ENCODE measurements at regions not wholly inside any gene's neighbourhood (a gene's known extent, or its start where the extent isn't known, plus 50 kb on each side); places are given as distances from the start of the nearest gene placed in this dataset.

DNA sequence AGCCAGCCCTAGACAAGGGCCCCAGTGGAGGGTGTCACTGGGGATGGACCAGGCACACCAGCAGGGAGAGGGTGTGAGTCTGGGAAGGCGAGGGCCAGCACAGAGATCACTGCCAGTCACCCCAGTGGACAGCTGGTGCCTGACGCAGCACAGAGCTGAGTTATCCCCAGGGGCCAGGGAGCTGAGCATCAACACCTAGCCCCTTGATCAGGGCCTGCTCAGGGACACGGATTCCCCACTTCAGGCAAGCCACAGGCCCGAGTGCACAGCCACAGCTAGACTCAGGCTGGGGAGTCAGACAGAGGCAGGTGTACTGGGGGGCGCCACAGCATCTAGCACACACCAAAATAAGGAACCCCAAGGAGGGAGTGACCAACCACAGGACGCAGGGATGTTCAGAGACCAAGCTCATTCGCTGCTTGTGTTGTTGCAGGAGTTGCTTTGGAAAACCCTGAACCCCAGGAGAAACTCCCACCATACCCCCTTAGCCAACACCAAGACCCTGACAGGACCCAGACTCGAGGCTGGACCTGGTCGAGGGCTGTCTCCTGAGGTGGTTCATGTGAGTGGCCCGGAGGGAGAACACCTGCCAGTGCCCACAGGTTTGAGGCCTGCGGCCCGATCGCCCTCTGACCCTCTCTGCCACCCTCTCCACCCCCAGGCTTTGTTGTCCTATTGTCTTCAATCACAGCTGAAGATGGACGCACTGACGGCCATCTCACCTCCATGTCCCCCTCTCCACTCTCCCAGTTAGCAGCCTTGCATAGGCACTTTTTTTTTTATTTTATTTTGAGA, 146.8 kb downstream of the TPRA1 start:
- Histone ChIP-seq H3K79me2 (ENCODE audit: insufficient read depth, low read length) (no peaks in the 10 kb centered on the region), H3K27me3 (ENCODE audit: insufficient read depth, low read length) (no peaks in the 10 kb centered on the region), H3K4me1 (ENCODE audit: insufficient read depth, low read length, severe bottlenecking) (no peaks in the 10 kb centered on the region), H2AFZ (ENCODE audit: low read length) (no peak overlapping the region), H4K20me1 (ENCODE audit: insufficient read depth, low read length) (no peaks in the 10 kb centered on the region), H3F3A (ENCODE audit: insufficient read depth, low read length) (no peaks in the 10 kb centered on the region), H3K27ac (ENCODE audit: low read depth, low read length, poor library complexity, severe bottlenecking) (no peak overlapping the region), H3K9ac (ENCODE audit: low read length) (no peak overlapping the region), H3K4me2 (ENCODE audit: low read length) (no peak overlapping the region), H3K9me3 (ENCODE audit: low read length) (no peaks in the 10 kb centered on the region), H3K4me3 (ENCODE audit: low read depth, low read length, poor library complexity, severe bottlenecking) (no peak overlapping the region), H3K9me2 (ENCODE audit: low read depth, low read length) (no peaks in the 10 kb centered on the region), H3K36me3 (ENCODE audit: insufficient read depth, low read length) (no peaks in the 10 kb centered on the region)
- TF ChIP-seq, protein P1, sequence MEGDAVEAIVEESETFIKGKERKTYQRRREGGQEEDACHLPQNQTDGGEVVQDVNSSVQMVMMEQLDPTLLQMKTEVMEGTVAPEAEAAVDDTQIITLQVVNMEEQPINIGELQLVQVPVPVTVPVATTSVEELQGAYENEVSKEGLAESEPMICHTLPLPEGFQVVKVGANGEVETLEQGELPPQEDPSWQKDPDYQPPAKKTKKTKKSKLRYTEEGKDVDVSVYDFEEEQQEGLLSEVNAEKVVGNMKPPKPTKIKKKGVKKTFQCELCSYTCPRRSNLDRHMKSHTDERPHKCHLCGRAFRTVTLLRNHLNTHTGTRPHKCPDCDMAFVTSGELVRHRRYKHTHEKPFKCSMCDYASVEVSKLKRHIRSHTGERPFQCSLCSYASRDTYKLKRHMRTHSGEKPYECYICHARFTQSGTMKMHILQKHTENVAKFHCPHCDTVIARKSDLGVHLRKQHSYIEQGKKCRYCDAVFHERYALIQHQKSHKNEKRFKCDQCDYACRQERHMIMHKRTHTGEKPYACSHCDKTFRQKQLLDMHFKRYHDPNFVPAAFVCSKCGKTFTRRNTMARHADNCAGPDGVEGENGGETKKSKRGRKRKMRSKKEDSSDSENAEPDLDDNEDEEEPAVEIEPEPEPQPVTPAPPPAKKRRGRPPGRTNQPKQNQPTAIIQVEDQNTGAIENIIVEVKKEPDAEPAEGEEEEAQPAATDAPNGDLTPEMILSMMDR (IDR thresholded peaks at IDR 0.05; ENCODE audit: low read length) = no peak
- no peak for TF ChIP-seq EZH2 (IDR thresholded peaks at IDR 0.05; ENCODE audit: borderline replicate concordance, low read length)

DNA sequence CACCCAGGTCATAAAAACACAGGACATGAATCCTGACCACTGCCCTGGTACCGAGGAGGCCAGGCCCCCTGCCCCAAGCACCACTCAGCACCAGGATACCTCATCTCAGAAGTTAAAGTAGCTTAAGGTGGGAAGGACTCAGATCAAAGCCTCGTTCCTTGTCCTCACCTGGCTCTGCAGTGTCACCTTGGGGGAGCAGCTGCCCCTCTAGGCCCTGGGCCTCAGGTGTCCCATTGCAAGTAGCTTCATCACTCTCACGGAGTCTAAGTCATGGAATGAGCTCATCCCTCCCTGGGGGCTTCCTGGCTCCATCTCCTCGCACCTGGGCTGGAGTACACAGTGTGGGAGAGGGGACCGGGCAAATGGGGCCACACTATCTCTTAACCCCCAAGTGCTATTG, 148.0 kb downstream of the TPRA1 start:
- Histone ChIP-seq H3K9ac (ENCODE audit: low read length) (no peak overlapping the region), H3K36me3 (ENCODE audit: insufficient read depth, low read length) (no peaks in the 10 kb centered on the region), H2AFZ (ENCODE audit: low read length) (no peak overlapping the region), H3K27ac (ENCODE audit: low read depth, low read length, poor library complexity, severe bottlenecking) (no peak overlapping the region), H3K9me2 (ENCODE audit: low read depth, low read length) (no peaks in the 10 kb centered on the region), H3F3A (ENCODE audit: insufficient read depth, low read length) (no peaks in the 10 kb centered on the region), H3K79me2 (ENCODE audit: insufficient read depth, low read length) (no peaks in the 10 kb centered on the region), H3K4me2 (ENCODE audit: low read length) (no peak overlapping the region), H4K20me1 (ENCODE audit: insufficient read depth, low read length) (no peaks in the 10 kb centered on the region), H3K4me3 (ENCODE audit: low read depth, low read length, poor library complexity, severe bottlenecking) (no peak overlapping the region), H3K4me1 (ENCODE audit: insufficient read depth, low read length, severe bottlenecking) (no peaks in the 10 kb centered on the region), H3K27me3 (ENCODE audit: insufficient read depth, low read length) (no peaks in the 10 kb centered on the region), H3K9me3 (ENCODE audit: low read length) (no peaks in the 10 kb centered on the region)
- TF ChIP-seq, protein P1 (IDR thresholded peaks at IDR 0.05; ENCODE audit: low read length) = no peak
- no peak for TF ChIP-seq EZH2 (IDR thresholded peaks at IDR 0.05; ENCODE audit: borderline replicate concordance, low read length)

DNA sequence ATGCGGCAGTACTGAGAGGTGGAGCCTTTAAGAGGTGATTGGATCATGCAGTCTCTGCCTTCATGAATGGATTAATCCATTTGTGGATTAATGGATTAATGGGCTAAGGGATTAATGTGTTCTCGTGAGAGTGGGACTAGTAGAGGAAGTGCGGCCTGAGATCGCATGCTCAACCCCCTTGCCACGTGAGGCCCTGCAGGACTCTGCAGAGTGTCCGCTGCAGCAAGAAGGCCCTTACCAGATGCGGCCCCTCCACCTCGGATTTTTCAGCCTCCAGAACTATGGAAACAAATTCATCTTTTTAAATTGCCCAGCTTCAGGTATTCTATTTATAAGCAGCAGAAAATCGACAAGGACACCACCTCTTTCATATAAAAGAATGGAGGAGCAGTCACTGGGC, 148.8 kb downstream of the TPRA1 start:
- no peaks in the 10 kb centered on the region for H3K4me1 ChIP-seq (ENCODE audit: insufficient read depth, low read length, severe bottlenecking)
- no peak for TF ChIP-seq EZH2 (IDR thresholded peaks at IDR 0.05; ENCODE audit: borderline replicate concordance, low read length)
- TF ChIP-seq, protein P1 (IDR thresholded peaks at IDR 0.05; ENCODE audit: low read length) = no peak
- no peaks in the 10 kb centered on the region for H3K79me2 ChIP-seq (ENCODE audit: insufficient read depth, low read length)
- H3F3A ChIP-seq (ENCODE audit: insufficient read depth, low read length) = no peaks in the 10 kb centered on the region
- no peaks in the 10 kb centered on the region for H4K20me1 ChIP-seq (ENCODE audit: insufficient read depth, low read length)
- H3K9me3 ChIP-seq (ENCODE audit: low read length) = no peaks in the 10 kb centered on the region
- no peak overlapping the region for H3K9ac ChIP-seq (ENCODE audit: low read length)
- no peak overlapping the region for H3K27ac ChIP-seq (ENCODE audit: low read depth, low read length, poor library complexity, severe bottlenecking)
- H2AFZ ChIP-seq (ENCODE audit: low read length) = no peak overlapping the region
- H3K36me3 ChIP-seq (ENCODE audit: insufficient read depth, low read length) = no peaks in the 10 kb centered on the region
- no peaks in the 10 kb centered on the region for H3K27me3 ChIP-seq (ENCODE audit: insufficient read depth, low read length)
- H3K9me2 ChIP-seq (ENCODE audit: low read depth, low read length) = no peaks in the 10 kb centered on the region
- H3K4me3 ChIP-seq (ENCODE audit: low read depth, low read length, poor library complexity, severe bottlenecking) = no peak overlapping the region
- no peak overlapping the region for H3K4me2 ChIP-seq (ENCODE audit: low read length)

Measured in OCI-LY1 (cell line).